Hematopoietic multipotent progenitor cell treated with erythropoietin and hydrocortisone succinate and interleukin-3 and kit ligand, for 6 days (in vitro differentiated cells): ENCODE measurements at regions not wholly inside any gene's neighbourhood (a gene's known extent, or its start where the extent isn't known, plus 50 kb on each side); places are given as distances from the start of the nearest gene placed in this dataset.
"Not testable (repeated sequence)": the region's sequence is repeated elsewhere in the genome, so short reads cannot be mapped to it uniquely, and the experiment has no call there.

Experiments
- DNase-seq: peaks from one replicate; pipeline ENCODE4 v3.0.0-alpha.2; 2015

DNA sequence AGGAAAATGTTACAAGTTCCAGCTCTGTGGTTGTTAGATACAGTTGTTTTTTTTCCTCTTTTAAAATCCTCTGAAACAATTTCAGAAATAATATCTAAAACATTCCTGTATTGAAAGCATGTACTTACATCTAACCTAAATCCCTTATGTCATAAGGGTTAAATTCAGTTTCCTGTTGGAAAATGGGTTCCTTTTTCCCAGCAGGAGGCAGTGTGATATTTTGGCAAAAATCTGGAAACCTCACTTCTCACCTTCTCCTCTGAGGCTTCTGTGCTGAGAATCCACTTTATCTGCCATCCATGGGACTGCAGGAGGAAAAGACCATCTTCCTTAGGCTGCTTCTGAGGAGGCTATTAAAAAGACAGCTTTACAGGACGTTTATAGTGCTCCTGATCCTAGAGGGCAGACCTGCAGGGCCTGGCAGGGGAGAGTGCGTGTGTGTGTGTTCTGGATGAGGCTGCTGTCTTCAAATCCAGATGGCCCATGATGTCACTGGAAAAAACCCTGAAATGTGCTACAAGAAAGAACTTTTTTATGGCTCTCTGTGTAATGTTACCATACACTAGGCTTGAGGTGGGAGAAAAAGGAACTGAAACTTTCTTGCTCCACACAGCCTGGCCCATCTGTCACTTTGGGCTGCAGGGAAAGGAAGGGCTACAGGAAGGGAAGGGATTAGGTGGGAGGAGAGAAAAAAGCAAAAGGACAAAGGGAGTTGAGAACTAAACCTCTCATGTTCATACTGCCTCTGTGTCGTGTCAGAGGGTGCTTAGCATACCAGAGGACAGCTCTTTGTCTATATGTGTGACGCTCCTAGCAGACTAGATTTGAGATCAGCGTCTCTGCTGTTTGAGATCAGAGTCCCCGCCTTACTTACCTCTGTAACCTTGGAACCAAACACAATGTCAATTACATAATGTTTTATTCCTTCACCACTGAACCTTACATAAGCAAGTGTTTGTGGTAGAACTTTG, 379.2 kb upstream of the SPAG17 start:
- DNase-seq = no peak

GRCh38 chr1:118558933-118559332, 373.9 kb upstream of the SPAG17 start:
- no peak for DNase-seq

- no peak for DNase-seq
Observed at GRCh38 chr1:118556936-118557335, 371.9 kb upstream of the SPAG17 start.

DNA sequence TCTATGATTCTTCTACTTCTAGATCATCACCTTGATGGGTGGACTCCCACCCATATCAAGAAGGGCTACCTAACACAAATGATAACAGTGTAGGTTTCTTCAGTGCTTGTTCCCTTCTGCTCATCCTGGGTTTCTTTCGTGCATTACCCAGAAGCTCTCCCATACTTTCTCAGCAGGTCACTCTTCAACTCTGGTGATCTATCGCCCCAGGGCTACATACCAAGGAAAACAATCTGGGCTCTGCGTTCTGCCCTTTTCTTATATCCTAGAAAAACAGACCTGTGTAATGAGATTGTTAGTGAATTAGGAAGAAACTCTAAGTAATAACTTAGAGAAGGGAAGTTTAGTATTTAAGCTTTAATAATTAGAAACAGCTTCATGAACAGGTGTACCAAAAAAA, 370.6 kb upstream of the SPAG17 start:
- no peak for DNase-seq

DNA sequence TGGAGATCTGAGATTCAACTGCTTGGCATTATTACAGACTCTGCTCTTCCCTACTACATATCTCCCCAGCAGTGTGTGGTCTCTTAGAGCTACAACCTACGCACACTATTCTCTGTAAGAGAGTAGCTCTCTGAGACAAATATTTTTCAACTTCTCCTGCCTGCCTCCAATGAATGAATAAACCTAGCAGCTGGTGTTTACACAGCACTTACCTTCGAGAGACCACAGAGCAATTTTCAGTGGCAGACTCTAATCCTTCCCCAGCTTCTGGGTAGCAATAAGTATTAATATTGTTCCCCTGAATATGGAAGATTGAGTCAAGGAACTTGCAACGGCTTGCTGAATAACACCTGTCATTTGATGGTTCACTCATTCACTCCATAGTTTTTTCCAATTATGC, 350.9 kb upstream of the SPAG17 start:
- no peak for DNase-seq

DNA sequence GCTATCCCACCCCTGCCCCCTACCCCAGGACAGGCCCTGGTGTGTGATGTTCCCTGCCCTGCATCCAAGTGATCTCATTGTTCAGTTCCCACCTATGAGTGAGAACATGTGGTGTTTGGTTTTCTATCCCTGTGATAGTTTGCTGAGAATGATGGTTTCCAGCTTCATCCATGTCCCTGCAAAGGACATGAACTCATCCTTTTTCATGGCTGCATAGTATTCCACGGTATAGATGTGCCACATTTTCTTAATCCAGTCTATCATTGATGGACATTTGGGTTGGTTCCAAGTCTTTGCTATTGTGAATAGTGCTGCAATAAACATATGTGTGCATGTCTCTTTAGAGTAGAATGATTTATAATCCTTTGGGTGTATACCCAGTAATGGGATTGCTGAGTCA, 326.9 kb upstream of the SPAG17 start:
- DNase-seq = not testable (repeated sequence)

DNA sequence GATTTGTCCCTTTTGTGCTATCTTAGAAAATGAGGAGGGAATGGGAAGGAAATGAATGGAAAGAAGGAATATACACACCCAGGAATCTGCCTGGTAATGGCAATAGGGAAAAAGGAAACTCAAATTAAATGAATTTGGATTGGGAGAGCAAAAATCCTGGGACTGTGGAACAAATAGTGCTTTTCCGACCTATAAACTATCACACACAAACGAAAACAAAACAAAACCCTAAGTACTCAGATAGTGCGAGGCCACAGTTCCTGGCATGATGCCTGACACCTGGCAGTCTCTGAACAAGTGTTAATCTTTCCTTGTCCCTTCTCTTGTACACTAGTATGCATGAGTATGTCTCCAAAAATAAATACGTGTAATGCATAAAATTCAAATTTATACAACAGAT, 319.8 kb upstream of the SPAG17 start:
- DNase-seq = no peak

- DNase-seq = no peak
Observed at GRCh38 chr1:118504221-118504644, 319.2 kb upstream of the SPAG17 start.

GRCh38 chr1:118503752-118504151, 318.7 kb upstream of the SPAG17 start:
- no peak for DNase-seq

DNA sequence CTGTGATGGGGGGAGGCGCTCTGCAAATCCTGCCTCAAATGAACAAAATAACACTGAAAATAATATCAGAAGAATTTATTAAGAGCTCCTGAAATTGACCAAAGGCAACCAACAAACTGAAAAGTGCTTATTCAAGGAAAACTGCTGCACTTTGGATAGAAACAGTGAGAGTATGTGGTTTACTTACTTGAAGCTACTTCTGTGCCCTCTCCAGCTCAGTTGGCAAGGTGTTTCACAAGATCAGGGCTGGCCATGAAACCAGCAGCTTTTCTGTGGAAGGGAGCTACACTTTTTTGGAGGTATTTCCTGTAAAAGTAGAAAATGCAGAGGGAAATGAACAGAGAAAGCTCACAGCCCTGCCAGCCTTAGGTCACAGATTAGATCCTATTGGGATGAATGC, 310.0 kb upstream of the SPAG17 start:
- DNase-seq = no peak

DNA sequence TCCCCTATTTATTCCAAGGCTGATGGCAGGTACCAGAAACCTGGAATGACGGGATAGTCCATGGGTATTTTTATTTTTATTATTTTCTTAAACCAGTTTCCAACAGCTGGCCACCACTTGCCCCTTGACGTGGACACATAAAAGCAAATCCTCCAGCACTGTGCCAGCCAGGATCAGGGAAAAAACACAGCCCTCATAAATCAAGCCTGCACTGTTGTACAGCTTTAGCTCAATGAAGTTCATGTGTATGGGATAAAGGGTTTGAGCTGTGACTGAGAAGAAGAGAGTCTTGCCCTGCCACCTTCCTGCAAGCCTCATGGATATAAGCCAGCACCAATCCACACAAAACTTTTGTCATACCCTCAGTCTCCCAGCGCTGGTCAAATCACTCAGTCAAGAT, 303.8 kb upstream of the SPAG17 start:
- DNase-seq = no peak

GRCh38 chr1:118487932-118488331, 302.9 kb upstream of the SPAG17 start:
- no peak for DNase-seq

DNA sequence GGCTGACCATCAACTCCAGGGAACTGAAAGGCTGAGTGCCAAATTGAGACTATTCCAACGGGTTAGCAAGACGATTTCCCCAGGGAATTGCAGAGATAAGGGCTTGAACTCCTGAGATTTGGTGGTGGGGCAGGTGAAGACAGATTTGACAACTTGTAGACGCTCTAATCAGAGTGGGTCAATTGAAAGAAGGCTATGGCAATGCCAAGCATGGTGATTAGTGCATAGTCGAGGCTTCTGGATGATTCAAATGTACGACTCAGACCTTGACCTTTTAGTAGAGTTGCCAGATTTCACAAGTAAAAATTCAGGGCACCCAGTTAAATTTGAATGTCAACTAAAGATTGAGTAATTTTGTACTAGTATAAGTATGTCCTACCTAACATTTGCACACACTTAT, 302.1 kb upstream of the SPAG17 start:
- no peak for DNase-seq

- no peak for DNase-seq
Observed at GRCh38 chr1:118486199-118486598, 301.2 kb upstream of the SPAG17 start.

DNA sequence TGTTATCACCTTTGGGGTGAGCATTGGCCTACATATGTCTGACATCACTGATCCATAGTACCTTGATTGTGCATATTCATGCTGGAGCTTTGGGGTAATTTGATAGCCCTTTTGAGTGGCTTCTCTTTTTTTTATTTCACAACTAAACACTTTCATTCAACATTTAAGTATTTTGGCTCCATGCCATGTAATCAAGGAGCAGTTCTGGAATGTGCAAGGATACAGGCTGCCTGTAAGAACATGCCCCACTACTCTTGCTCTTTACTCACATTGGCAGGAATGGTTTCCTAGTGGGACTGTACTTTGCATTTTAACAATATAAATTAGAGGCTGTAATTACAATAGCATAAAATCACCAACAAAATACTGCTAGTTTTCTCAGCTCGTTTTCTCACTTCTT, 300.7 kb upstream of the SPAG17 start:
- DNase-seq = no peak

GRCh38 chr1:118484893-118485292, 299.9 kb upstream of the SPAG17 start:
- no peak for DNase-seq

DNA sequence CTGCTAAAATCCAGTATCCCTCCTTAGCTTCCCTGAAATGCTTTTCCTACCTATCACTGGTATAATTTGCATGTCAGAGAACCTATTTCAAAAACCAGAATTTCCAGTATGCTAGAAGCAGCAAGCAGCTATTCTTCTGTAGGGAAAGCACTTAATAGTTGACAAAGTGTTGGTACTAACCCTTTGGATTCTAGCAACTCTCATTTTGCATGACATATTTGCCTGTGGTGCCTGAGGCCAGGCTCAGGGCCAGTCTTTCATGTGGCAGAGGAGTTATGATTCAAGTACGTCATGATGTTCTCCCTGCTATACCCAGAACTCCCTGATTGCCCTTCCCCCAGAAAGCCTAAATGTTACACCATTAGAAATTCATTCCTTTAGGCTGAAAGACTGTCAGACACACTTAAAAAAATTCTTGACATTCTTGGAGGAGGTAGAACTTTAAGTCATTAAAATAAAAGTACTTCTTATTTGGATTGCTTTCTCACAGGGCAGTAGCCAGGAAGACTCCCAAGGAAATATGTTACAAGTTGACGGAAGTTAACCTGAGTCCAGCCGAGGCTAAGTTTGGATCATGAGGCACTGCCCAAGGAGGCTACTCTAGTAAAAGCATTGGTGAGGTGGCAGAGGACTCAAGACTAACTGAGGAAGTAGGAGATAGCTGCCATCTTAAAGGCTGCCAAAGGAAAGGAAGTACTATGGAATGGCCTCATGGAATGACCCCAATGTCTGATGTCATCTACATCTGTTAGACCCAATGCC, 298.4 kb upstream of the SPAG17 start:
- no peak for DNase-seq

GRCh38 chr1:118481126-118481525, 296.1 kb upstream of the SPAG17 start:
- DNase-seq = no peak

GRCh38 chr1:118479351-118479750, 294.3 kb upstream of the SPAG17 start:
- DNase-seq = no peak

DNA sequence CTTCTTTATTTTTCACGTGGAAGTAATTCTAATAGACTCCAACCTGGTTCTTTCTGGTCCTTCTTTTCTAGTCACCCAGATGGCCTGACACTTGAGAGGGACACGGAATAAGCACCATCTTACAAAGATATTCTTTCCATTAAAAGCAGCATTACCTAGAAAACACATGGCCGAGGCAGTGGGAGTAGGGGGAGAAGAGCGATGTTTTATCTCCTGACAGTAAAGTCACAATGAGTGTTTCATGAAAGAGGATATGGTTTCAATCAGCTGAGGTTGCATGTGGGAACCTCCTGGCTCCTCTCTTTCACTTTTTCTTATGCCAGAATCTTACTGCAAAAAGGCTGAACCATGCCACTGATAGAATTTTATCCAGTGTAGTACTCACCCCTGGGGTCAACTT, 288.8 kb upstream of the SPAG17 start:
- DNase-seq = no peak

DNA sequence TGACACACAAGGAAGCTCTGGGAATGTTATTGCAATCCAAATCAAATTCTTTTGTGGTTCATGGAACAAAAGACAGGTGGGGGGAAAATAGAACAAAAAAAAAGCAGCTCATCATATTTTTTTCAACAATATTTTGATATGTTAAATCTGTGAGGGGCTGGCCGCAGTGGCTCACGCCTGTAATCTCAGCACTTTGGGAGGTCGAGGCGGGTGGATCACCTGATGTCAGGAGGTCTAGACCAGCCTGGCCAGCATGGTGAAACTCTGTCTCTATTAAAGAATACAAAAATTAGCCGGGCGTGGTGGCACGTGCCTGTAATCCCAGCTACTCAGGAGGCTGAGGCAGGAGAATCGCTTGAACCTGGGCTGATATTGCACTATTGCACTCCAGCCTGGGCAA, 279.4 kb upstream of the SPAG17 start:
- not testable (repeated sequence) for DNase-seq

GRCh38 chr1:118461154-118461553, 276.1 kb upstream of the SPAG17 start:
- no peak for DNase-seq

DNA sequence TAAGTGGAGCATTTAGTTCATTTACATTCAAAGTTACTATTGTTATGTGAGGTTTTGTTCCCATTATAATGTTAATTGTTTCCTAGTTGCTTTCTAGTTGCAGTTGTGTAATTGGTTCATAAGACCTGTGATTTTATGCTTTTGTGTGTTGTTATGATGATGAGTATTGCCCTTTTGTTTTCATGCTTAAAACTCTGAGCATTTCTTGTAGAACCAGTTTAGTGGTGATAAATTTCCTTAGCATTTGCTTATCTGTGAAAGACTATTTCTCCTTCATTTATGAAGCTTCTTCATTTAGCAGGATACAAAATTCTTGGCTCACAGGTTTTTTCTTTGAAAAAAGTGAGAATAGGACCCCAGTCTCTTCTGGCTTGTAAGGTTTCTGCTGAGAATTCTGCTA, 274.8 kb upstream of the SPAG17 start:
- DNase-seq = no peak

GRCh38 chr1:118453856-118454255, 268.8 kb upstream of the SPAG17 start:
- not testable (repeated sequence) for DNase-seq
